ENCODE measurements at regions not wholly inside any gene's neighbourhood (a gene's known extent, or its start where the extent isn't known, plus 50 kb on each side); places are given as distances from the start of the nearest gene placed in this dataset.

DNA sequence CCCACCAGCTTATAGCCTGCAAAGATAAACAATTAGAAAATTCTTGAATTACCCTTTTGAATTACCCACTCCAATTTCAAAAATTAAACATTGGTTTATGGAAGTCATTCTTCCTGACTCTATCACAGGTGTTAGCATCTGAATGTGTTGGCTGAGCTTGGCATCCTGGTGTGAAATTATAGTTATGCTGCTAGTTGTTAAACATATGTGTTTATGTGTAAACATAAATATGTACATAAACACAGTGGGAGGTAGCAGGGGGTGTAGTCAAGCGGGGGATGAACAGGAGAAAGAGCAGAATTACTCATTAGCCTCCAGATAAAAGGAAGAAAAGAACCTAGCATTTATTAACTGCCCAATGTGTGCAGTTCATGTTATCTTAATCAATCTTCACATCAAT lies 530.2 kb downstream of the MCTP2 start:
- TF ChIP-seq, protein P1, sequence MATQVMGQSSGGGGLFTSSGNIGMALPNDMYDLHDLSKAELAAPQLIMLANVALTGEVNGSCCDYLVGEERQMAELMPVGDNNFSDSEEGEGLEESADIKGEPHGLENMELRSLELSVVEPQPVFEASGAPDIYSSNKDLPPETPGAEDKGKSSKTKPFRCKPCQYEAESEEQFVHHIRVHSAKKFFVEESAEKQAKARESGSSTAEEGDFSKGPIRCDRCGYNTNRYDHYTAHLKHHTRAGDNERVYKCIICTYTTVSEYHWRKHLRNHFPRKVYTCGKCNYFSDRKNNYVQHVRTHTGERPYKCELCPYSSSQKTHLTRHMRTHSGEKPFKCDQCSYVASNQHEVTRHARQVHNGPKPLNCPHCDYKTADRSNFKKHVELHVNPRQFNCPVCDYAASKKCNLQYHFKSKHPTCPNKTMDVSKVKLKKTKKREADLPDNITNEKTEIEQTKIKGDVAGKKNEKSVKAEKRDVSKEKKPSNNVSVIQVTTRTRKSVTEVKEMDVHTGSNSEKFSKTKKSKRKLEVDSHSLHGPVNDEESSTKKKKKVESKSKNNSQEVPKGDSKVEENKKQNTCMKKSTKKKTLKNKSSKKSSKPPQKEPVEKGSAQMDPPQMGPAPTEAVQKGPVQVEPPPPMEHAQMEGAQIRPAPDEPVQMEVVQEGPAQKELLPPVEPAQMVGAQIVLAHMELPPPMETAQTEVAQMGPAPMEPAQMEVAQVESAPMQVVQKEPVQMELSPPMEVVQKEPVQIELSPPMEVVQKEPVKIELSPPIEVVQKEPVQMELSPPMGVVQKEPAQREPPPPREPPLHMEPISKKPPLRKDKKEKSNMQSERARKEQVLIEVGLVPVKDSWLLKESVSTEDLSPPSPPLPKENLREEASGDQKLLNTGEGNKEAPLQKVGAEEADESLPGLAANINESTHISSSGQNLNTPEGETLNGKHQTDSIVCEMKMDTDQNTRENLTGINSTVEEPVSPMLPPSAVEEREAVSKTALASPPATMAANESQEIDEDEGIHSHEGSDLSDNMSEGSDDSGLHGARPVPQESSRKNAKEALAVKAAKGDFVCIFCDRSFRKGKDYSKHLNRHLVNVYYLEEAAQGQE (IDR thresholded peaks at IDR 0.05; ENCODE audit: unreplicated experiment): no peak
- TF ChIP-seq, protein P2, sequence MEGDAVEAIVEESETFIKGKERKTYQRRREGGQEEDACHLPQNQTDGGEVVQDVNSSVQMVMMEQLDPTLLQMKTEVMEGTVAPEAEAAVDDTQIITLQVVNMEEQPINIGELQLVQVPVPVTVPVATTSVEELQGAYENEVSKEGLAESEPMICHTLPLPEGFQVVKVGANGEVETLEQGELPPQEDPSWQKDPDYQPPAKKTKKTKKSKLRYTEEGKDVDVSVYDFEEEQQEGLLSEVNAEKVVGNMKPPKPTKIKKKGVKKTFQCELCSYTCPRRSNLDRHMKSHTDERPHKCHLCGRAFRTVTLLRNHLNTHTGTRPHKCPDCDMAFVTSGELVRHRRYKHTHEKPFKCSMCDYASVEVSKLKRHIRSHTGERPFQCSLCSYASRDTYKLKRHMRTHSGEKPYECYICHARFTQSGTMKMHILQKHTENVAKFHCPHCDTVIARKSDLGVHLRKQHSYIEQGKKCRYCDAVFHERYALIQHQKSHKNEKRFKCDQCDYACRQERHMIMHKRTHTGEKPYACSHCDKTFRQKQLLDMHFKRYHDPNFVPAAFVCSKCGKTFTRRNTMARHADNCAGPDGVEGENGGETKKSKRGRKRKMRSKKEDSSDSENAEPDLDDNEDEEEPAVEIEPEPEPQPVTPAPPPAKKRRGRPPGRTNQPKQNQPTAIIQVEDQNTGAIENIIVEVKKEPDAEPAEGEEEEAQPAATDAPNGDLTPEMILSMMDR (conservative IDR thresholded peaks at IDR 0.05; ENCODE audit: low read depth in 2 of 2): no peak
- TF ChIP-seq EZH2phosphoT487 (IDR thresholded peaks at IDR 0.05; ENCODE audit: unreplicated experiment): no peak
